ENCODE measurements at regions not wholly inside any gene's neighbourhood (a gene's known extent, or its start where the extent isn't known, plus 50 kb on each side); places are given as distances from the start of the nearest gene placed in this dataset.

DNA sequence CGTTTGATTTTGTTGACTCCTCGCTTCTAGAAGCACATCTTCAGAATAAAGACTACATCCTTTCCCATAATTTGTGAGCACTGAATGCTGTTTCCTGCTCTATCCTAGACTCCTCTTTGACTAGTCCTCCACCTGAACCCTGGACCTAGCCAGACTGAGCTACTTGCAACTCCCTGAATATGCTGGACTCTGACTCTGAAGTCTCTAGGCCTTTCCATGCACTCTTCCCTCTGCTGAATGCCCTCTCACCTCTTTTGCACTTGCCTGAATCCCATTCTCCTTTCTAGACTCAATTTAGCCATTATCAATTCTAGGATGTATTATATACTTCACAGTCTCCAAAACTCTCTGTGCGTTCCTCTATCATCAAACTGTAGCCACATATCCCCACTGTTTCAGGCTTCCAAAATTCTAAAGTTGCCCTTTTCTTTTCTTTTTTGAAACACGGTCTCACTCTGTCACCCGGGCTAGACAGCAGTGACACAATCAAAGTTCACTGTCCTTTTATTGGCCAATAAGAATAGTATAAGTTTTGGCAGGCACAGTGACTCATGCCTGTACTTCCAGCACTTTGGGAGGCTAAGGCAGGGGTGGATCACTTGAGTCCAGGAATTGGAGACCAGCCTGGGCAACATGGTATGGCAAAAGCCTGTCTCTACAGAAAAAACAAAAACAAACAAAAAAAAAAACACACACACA lies 127.0 kb downstream of the LTN1 start:
- TF ChIP-seq, protein P1, sequence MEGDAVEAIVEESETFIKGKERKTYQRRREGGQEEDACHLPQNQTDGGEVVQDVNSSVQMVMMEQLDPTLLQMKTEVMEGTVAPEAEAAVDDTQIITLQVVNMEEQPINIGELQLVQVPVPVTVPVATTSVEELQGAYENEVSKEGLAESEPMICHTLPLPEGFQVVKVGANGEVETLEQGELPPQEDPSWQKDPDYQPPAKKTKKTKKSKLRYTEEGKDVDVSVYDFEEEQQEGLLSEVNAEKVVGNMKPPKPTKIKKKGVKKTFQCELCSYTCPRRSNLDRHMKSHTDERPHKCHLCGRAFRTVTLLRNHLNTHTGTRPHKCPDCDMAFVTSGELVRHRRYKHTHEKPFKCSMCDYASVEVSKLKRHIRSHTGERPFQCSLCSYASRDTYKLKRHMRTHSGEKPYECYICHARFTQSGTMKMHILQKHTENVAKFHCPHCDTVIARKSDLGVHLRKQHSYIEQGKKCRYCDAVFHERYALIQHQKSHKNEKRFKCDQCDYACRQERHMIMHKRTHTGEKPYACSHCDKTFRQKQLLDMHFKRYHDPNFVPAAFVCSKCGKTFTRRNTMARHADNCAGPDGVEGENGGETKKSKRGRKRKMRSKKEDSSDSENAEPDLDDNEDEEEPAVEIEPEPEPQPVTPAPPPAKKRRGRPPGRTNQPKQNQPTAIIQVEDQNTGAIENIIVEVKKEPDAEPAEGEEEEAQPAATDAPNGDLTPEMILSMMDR (IDR thresholded peaks at IDR 0.05; ENCODE audit: insufficient read depth, low read length, poor library complexity, severe bottlenecking), result no peak
- no peak for DNase-seq (ENCODE audit: extremely low read depth, insufficient read length)
- Histone ChIP-seq H3K36me3 (ENCODE audit: control insufficient read depth, insufficient read depth, low read length) (no peaks in the 10 kb centered on the region), H3K4me3 (replicated peaks; ENCODE audit: low read depth, low read length) (no peak overlapping the region), H3K27me3 (replicated peaks; ENCODE audit: control insufficient read depth, insufficient read depth, low read length) (no peaks in the 10 kb centered on the region)

DNA sequence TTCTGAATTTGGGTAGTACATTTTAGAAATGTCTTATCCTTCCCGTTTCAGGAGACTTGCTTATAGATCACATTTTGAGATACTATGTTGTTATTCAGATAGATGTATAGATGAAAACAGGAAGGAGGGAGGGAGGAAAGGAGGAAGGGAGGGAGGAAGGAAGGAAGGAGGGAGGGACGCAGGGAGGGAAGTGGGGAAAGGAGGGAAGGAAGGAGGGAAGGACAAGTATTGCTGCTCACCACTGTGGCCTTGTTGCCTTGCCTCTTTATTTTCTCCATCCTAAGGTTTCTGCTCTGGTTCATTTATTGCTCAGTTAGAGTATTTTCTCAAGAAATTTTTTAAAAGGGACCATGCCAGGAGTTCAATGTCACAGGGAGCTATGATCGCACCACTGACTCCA lies 134.3 kb downstream of the LTN1 start:
- TF ChIP-seq, protein P1 (IDR thresholded peaks at IDR 0.05; ENCODE audit: insufficient read depth, low read length, poor library complexity, severe bottlenecking), result no peak
- H3K4me3 ChIP-seq (replicated peaks; ENCODE audit: low read depth, low read length), result no peak overlapping the region
- DNase-seq (ENCODE audit: extremely low read depth, insufficient read length), result no peak
- no peaks in the 10 kb centered on the region for H3K36me3 ChIP-seq (ENCODE audit: control insufficient read depth, insufficient read depth, low read length)
- H3K27me3 ChIP-seq (replicated peaks; ENCODE audit: control insufficient read depth, insufficient read depth, low read length), result no peaks in the 10 kb centered on the region

DNA sequence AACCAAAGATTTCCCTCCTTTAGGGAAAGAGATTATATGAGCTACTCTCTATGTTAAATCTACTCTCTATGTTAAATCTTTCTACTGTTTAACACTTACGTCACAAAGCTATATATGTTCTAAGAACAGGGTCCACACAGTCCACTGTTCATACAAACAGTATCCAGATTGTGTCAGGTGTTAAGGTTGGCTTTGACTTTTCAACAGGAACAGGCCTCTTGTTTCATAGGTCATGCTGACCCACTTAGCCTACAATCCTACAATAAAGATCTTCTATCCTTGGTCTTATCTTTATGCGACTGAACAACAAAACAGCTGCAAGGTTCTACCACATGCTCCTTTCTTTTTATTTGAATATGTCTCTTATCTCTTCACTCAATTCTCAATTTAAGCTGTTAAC lies 134.9 kb downstream of the LTN1 start:
- TF ChIP-seq, protein P1 (IDR thresholded peaks at IDR 0.05; ENCODE audit: insufficient read depth, low read length, poor library complexity, severe bottlenecking), result no peak
- no peaks in the 10 kb centered on the region for H3K27me3 ChIP-seq (replicated peaks; ENCODE audit: control insufficient read depth, insufficient read depth, low read length)
- H3K4me3 ChIP-seq (replicated peaks; ENCODE audit: low read depth, low read length), result no peak overlapping the region
- DNase-seq (ENCODE audit: extremely low read depth, insufficient read length), result no peak
- H3K36me3 ChIP-seq (ENCODE audit: control insufficient read depth, insufficient read depth, low read length), result no peaks in the 10 kb centered on the region

DNA sequence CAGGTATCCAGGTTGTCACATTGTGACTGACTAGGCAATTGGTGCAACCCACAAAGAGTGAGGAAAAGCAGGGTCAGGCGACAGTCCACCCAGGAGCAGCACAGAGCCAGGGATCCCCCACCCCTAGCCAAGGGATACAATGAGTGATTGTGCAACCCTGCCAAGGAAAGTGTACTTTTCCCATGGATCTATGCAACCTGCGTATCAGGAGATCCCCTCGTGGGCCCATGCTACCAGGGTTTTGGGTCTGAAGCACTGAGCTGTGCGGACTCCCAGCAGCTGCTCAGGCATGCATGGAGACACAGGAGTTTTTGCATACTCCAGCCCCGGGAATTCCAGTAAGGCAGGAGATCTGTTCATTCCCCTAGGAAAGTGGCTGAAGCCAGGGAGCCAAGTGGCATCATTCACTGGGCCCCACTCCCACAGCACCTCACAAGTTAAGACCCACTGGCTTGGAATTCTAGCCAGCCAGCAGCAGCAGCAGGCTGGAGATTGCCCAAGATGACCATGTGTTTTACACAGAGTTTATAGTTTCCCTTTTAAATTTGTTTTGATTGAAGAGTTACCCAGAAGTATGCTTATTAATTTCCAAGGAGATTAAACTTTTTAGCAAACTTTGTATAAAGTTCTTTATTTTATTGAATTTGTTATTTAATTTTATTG lies 136.0 kb downstream of the LTN1 start:
- H3K36me3 ChIP-seq (ENCODE audit: control insufficient read depth, insufficient read depth, low read length), result no peaks in the 10 kb centered on the region
- TF ChIP-seq, protein P1 (IDR thresholded peaks at IDR 0.05; ENCODE audit: insufficient read depth, low read length, poor library complexity, severe bottlenecking), result no peak
- no peak for DNase-seq (ENCODE audit: extremely low read depth, insufficient read length)
- H3K4me3 ChIP-seq (replicated peaks; ENCODE audit: low read depth, low read length), result no peak overlapping the region
- H3K27me3 ChIP-seq (replicated peaks; ENCODE audit: control insufficient read depth, insufficient read depth, low read length), result no peaks in the 10 kb centered on the region

DNA sequence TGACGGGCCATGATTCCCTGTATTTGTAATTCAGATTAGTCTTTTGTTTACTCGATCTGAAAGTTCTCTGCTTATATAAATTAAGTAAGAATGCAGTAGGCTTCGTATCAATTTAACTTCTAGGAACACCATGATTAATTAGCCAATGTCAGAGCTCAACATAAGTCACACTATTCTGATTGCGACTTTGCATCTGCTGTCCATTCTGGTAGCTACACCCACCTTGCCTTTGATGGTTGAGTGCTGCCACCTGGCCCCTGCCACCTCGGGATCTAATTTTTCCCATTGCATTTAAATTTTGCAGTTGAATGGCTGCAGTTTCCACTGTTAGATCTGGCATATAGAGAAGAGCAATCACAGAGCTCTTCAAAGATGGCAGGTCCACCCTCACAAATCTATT lies 140.0 kb downstream of the LTN1 start:
- TF ChIP-seq, protein P1 (IDR thresholded peaks at IDR 0.05; ENCODE audit: insufficient read depth, low read length, poor library complexity, severe bottlenecking), result no peak
- no peak overlapping the region for H3K4me3 ChIP-seq (replicated peaks; ENCODE audit: low read depth, low read length)
- no peaks in the 10 kb centered on the region for H3K27me3 ChIP-seq (replicated peaks; ENCODE audit: control insufficient read depth, insufficient read depth, low read length)
- no peak for DNase-seq (ENCODE audit: extremely low read depth, insufficient read length)
- no peaks in the 10 kb centered on the region for H3K36me3 ChIP-seq (ENCODE audit: control insufficient read depth, insufficient read depth, low read length)
